ENCODE measurements at regions not wholly inside any gene's neighbourhood (a gene's known extent, or its start where the extent isn't known, plus 50 kb on each side); places are given as distances from the start of the nearest gene placed in this dataset.
A peak's percentile ranks its signal among the peaks of the same experiment; 100 is the strongest.

GRCh38 chr16:66274335-66275110, 92.0 kb upstream of the CDH5 start:
- TF ChIP-seq CTCF (IDR thresholded peaks at IDR 0.05) (peak; percentile 11 to 27 (median 15)), POLR2AphosphoS5 (IDR thresholded peaks at IDR 0.05) (no peak)
